Inflammatory macrophage treated with lipopolysaccharide for 4 hours (primary cell): ENCODE measurements at regions not wholly inside any gene's neighbourhood (a gene's known extent, or its start where the extent isn't known, plus 50 kb on each side); places are given as distances from the start of the nearest gene placed in this dataset.
"Not testable (repeated sequence)": the region's sequence is repeated elsewhere in the genome, so short reads cannot be mapped to it uniquely, and the experiment has no call there.

Source experiments
- DNase-seq: peaks from one replicate; pipeline ENCODE4 v3.0.0-alpha.2; 2020

- no peak for DNase-seq
Measured at GRCh38 chr4:164616961-164617360, 137.0 kb upstream of the SMIM31 start.

- no peak for DNase-seq
Measured at GRCh38 chr4:164617426-164617825, 136.5 kb upstream of the SMIM31 start.

- no peak for DNase-seq
Measured at GRCh38 chr4:164617911-164618310, 136.0 kb upstream of the SMIM31 start.

GRCh38 chr4:164621886-164622521, 131.9 kb upstream of the SMIM31 start:
- DNase-seq, result no peak

GRCh38 chr4:164623099-164623498, 130.8 kb upstream of the SMIM31 start:
- no peak for DNase-seq

GRCh38 chr4:164639001-164639400, 114.9 kb upstream of the SMIM31 start:
- no peak for DNase-seq

- DNase-seq, result no peak
Measured at GRCh38 chr4:164648151-164648848, 105.6 kb upstream of the SMIM31 start.

- no peak for DNase-seq
Measured at GRCh38 chr4:164648849-164649212, 105.1 kb upstream of the SMIM31 start.

GRCh38 chr4:164659765-164660164, 94.2 kb upstream of the SMIM31 start:
- no peak for DNase-seq

GRCh38 chr4:164676152-164676551, 77.8 kb upstream of the SMIM31 start:
- DNase-seq, result not testable (repeated sequence)

- DNase-seq, result no peak
Measured at GRCh38 chr4:164683040-164683439, 70.9 kb upstream of the SMIM31 start.

- DNase-seq, result no peak
Measured at GRCh38 chr4:164695650-164696049, 58.3 kb upstream of the SMIM31 start.

- no peak for DNase-seq
Measured at GRCh38 chr4:164700471-164700870, 53.5 kb upstream of the SMIM31 start.

GRCh38 chr4:164701665-164702064, 52.3 kb upstream of the SMIM31 start:
- DNase-seq, result no peak
